ENCODE measurements at regions not wholly inside any gene's neighbourhood (a gene's known extent, or its start where the extent isn't known, plus 50 kb on each side); places are given as distances from the start of the nearest gene placed in this dataset.

DNA sequence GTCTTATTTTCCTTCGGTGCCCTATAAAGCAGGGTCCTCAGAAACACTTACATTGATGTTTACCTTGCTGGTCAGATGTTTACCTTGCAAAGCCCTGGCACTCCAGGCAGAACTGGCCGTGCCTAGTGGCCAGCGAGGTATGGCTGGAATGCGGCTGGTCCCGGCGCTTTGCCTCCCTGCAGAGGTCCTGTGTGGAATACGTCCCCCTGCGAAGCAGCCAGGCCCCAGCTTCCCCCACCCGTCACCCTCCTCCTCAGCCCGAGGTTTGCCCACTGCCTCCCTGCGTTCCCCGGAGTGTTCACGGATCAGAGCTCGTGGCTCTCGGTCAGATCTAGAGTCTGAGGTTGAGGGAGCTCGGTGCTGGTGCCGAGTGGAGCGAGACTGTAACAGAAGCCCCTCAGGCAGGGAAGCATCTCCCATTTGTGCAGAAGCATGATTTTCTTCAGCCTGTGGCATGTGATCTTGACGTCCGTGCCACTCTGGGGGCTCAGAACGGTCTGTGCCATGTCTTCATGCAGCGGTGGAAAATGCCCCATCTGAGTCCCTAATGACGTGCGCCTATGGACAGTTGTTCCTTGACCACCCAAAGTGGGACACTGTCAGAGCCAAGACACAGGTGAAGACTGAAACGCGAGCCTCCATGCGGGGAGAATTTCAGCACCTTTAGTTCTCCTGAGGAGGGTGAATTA is 54.8 kb upstream of the SOX1 start:
- H3K27me3 ChIP-seq (ENCODE audit: control insufficient read depth, insufficient read depth, low read length) = peaks cover 3% of the 10 kb centered on the region; the same call in 1 of the 2 replicates

DNA sequence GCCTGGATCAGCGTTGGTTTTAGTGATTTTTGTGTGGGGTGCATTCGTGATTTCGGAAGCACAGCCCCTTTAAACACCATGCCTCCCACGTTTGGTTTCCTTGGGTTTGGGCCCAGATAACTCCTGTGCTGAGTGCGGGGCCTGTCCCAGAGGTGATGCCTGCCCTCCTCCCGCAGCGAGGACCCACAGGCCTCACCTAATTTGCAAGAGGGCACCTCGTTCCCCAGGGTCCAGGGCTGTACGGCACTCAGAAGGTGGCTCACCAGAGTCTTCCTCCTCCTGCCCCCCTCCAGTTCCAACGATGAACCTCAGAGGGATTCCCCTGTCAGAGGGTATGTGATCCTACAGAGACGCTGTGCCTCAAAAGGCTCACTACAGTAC is 54.3 kb upstream of the SOX1 start:
- Histone ChIP-seq H3K27me3 (ENCODE audit: control insufficient read depth, insufficient read depth, low read length) (peaks cover 3% of the 10 kb centered on the region; the same call in 1 of the 2 replicates), H3K4me1 (ENCODE audit: control insufficient read depth, insufficient read depth, low read length) (no peaks in the 10 kb centered on the region), H3K27ac (ENCODE audit: low read depth, low read length) (no peak overlapping the region)

More for the DNA sequence above, 54.8 kb upstream of the SOX1 start:
- no peak overlapping the region for H3K27ac ChIP-seq (ENCODE audit: low read depth, low read length)
- H3K4me3 ChIP-seq (ENCODE audit: low read depth, low read length) = no peak overlapping the region
- H3K4me1 ChIP-seq (ENCODE audit: control insufficient read depth, insufficient read depth, low read length) = no peaks in the 10 kb centered on the region
- H3K9me3 ChIP-seq (ENCODE audit: control insufficient read depth, insufficient read depth, low read depth, low read length) = peaks cover 6% of the 10 kb centered on the region; the same call in 1 of the 2 replicates
- H3K36me3 ChIP-seq (ENCODE audit: control insufficient read depth, insufficient read depth, low read length) = no peaks in the 10 kb centered on the region
- no peak overlapping the region for H3K9ac ChIP-seq (ENCODE audit: low read length)

DNA sequence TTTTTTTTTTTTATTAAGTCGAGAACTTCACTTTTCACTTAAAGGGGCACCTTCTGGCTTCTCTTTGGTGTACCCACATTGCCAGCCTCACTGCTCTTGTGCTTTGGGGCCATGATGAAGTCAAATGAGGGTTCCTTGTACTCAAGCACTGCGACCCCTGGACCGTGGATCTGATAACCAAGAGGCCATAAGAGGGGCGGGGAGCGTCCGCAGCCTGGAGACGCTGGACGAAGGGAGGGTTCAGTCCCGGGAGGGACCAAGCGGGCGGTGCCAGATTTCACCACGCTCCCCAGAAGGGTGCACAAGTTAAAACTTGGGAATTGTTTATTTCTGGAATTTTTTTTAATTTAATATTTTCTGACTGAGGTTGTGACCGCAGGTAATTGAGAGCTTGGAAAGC is 53.3 kb upstream of the SOX1 start:
- no peak overlapping the region for H3K4me3 ChIP-seq (ENCODE audit: low read depth, low read length)
- H3K27ac ChIP-seq (ENCODE audit: low read depth, low read length) = no peak overlapping the region
- H3K4me1 ChIP-seq (ENCODE audit: control insufficient read depth, insufficient read depth, low read length) = no peaks in the 10 kb centered on the region
- H3K9me3 ChIP-seq (ENCODE audit: control insufficient read depth, insufficient read depth, low read depth, low read length) = peaks cover 6% of the 10 kb centered on the region; the same call in 1 of the 2 replicates
- peaks cover 3% of the 10 kb centered on the region; the same call in 1 of the 2 replicates for H3K27me3 ChIP-seq (ENCODE audit: control insufficient read depth, insufficient read depth, low read length)
- no peaks in the 10 kb centered on the region for H3K36me3 ChIP-seq (ENCODE audit: control insufficient read depth, insufficient read depth, low read length)
- no peak overlapping the region for H3K9ac ChIP-seq (ENCODE audit: low read length)

More for the DNA sequence above, 54.3 kb upstream of the SOX1 start:
- Histone ChIP-seq H3K9ac (ENCODE audit: low read length) (no peak overlapping the region), H3K9me3 (ENCODE audit: control insufficient read depth, insufficient read depth, low read depth, low read length) (peaks cover 6% of the 10 kb centered on the region; the same call in 1 of the 2 replicates), H3K4me3 (ENCODE audit: low read depth, low read length) (no peak overlapping the region), H3K36me3 (ENCODE audit: control insufficient read depth, insufficient read depth, low read length) (no peaks in the 10 kb centered on the region)

DNA sequence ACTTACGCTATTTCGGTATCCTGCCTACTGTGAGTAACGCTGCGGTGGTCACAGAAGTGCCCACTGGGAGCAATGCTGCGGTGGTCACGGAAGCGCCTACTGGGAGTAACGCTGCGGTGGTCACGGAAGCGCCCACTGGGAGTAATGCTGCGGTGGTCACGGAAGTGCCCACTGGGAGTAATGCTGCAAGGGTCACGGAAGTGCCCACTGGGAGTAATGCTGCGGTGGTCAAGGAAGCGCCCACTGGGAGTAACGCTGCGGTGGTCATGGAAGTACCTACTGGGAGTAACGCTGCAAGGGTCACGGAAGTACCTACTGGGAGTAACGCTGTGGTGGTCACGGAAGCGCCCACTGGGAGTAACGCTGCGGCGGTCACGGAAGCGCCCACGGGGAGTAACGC is 52.1 kb upstream of the SOX1 start:
- Histone ChIP-seq H3K9ac (ENCODE audit: low read length) (no peak overlapping the region), H3K36me3 (ENCODE audit: control insufficient read depth, insufficient read depth, low read length) (no peaks in the 10 kb centered on the region), H3K4me3 (ENCODE audit: low read depth, low read length) (no peak overlapping the region)

More for the DNA sequence above, 52.1 kb upstream of the SOX1 start:
- Histone ChIP-seq H3K9me3 (ENCODE audit: control insufficient read depth, insufficient read depth, low read depth, low read length) (peaks cover 6% of the 10 kb centered on the region; the same call in 1 of the 2 replicates), H3K27me3 (ENCODE audit: control insufficient read depth, insufficient read depth, low read length) (no peaks in the 10 kb centered on the region), H3K4me1 (ENCODE audit: control insufficient read depth, insufficient read depth, low read length) (no peaks in the 10 kb centered on the region), H3K27ac (ENCODE audit: low read depth, low read length) (no peak overlapping the region)

All from HUES6 (cell line).